Activated naive CD4-positive, alpha-beta T cell treated with anti-CD3 and anti-CD28 coated beads, Interleukin-2, amount 10 ng/mL, durations not matched to agents 7 days and 5 days (primary cell): ENCODE measurements at regions not wholly inside any gene's neighbourhood (a gene's known extent, or its start where the extent isn't known, plus 50 kb on each side); places are given as distances from the start of the nearest gene placed in this dataset.
"Not testable (repeated sequence)": the region's sequence is repeated elsewhere in the genome, so short reads cannot be mapped to it uniquely, and the experiment has no call there.

ENCODE experiments used
- CTCF ChIA-PET: fragments of 350-600 bp; sonication (Branson Sonifier 250); formaldehyde crosslinking; loops from one replicate; lab custom pipeline; 2021; ENCODE audit warnings: antibody characterized with exemption; lab: Charles Lee
- DNase-seq: peaks from one replicate; pipeline ENCODE4 v3.0.0-alpha.2; 2020
- H3K27ac Mint-ChIP-seq: one replicate; pipeline ENCODE4 v1.8.0; 2021; ENCODE audit warnings: mild to moderate bottlenecking, moderate library complexity, mixed read lengths
- H3K27me3 Mint-ChIP-seq: one replicate; pipeline ENCODE4 v1.8.0; 2021; ENCODE audit warnings: mild to moderate bottlenecking, mixed read lengths
- H3K36me3 Mint-ChIP-seq: one replicate; pipeline ENCODE4 v1.8.0; 2021; ENCODE audit warnings: mixed read lengths
- H3K4me1 Mint-ChIP-seq: one replicate; pipeline ENCODE4 v1.8.0; 2021; ENCODE audit warnings: mixed read lengths
- H3K4me3 Mint-ChIP-seq: one replicate; pipeline ENCODE4 v1.8.0; 2021; ENCODE audit warnings: mild to moderate bottlenecking, moderate library complexity, mixed read lengths
- H3K9me3 Mint-ChIP-seq: one replicate; pipeline ENCODE4 v1.8.0; 2021; ENCODE audit warnings: mixed read lengths

DNA sequence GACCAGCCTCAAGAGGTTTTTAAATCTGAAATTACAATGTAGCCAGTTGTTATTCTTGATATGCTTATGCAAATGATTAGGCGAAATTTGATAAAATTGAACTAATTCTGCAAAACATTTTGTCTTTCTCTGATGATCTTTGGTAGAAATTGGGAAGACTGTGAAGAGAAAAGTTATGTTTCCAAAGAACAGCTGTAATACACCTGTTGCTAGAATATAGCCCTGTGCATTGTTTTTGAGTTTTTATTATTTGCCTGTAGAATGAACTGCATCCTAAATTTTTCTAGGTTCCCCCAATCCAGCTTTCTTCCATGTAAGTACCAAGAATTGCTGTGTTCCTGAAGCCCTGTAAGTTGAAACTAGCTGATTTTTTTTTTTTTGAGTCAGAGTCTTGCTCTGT, 81.5 kb upstream of the RHOU start:
- H3K27ac Mint-ChIP-seq = no peak overlapping the region
- peaks cover 5% of the 10 kb centered on the region for H3K36me3 Mint-ChIP-seq
- peaks cover 7% of the 10 kb centered on the region for H3K4me1 Mint-ChIP-seq
- CTCF ChIA-PET = interaction anchor here (1.2 kb wide), 1 partner anchor 11 kb away, joined by 3 read pairs; no protein-coding TSS in a partner anchor
- H3K4me3 Mint-ChIP-seq = no peak overlapping the region
- H3K27me3 Mint-ChIP-seq = peaks cover 61% of the 10 kb centered on the region
- H3K9me3 Mint-ChIP-seq = no peaks in the 10 kb centered on the region
- DNase-seq = no peak

DNA sequence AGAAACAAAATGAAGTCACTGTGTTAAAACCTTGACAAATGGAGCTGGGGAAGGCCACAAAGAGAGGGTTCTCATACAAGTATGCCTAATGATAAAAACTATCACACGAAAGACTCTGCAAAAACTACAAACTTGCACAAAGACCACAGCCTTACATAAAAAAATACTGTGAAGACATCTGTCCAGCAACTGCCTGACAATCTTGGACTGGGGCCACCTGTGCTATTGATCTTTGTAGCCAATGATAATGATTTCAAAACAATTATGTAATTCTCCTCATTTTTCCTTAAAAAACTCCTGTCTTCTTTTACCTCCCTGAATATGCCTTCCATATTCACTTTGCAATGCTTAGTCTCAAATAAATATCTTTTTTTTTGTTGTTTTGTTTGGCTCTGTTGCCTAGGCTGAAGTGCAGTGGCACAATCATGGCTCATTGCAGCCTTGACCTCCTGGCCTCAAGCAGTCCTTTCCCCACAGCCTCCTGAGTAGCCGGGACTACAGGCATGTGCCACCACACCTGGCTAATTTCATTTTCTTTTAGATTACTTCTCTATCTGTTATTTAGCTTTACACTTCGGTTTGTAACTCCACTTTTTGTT, 79.4 kb upstream of the RHOU start:
- H3K36me3 Mint-ChIP-seq = peaks cover 2% of the 10 kb centered on the region
- peaks cover 55% of the 10 kb centered on the region for H3K27me3 Mint-ChIP-seq
- CTCF ChIA-PET = interaction anchor here (1.1 to 1.6 kb wide), 2 partner anchors 9 to 599 kb away, joined by 4 to 5 read pairs; no protein-coding TSS in a partner anchor
- no peak for DNase-seq
- H3K4me3 Mint-ChIP-seq = no peak overlapping the region
- H3K9me3 Mint-ChIP-seq = no peaks in the 10 kb centered on the region
- peaks cover 2% of the 10 kb centered on the region for H3K4me1 Mint-ChIP-seq
- no peak overlapping the region for H3K27ac Mint-ChIP-seq

DNA sequence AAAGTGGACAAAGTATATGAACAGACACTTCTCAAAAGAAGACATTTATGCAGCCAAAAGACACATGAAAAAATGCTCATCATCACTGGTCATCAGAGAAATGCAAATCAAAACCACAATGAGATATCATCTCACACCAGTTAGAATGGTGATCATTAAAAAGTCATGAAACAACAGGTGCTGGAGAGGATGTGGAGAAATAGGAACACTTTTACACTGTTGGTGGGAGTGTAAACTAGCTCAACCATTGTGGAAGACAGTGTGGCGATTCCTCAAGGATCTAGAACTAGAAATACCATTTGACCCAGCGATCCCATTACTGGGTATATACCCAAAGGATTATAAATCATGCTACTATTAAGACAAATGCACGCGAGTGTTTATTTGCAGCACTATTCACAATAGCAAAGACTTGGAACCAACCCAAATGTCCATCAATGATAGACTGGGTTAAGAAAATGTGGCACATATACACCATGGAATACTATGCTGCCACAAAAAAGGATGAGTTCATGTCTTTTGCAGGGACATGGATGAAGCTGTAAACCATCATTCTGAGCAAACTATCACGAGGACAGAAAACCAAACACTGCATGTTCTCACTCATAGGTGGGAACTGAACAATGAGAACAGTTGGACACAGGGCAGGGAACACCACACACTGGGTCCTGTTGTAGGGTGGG, 73.1 kb upstream of the RHOU start:
- not testable (repeated sequence) for H3K4me3 Mint-ChIP-seq, H3K27ac Mint-ChIP-seq, H3K9me3 Mint-ChIP-seq, DNase-seq, H3K4me1 Mint-ChIP-seq, H3K36me3 Mint-ChIP-seq
- peaks cover 37% of the 10 kb centered on the region for H3K27me3 Mint-ChIP-seq
- CTCF ChIA-PET = interaction anchor here (1.7 to 3.6 kb wide), 3 partner anchors 567 to 594 kb away, joined by 4 to 45 read pairs (median 7); no protein-coding TSS in a partner anchor

DNA sequence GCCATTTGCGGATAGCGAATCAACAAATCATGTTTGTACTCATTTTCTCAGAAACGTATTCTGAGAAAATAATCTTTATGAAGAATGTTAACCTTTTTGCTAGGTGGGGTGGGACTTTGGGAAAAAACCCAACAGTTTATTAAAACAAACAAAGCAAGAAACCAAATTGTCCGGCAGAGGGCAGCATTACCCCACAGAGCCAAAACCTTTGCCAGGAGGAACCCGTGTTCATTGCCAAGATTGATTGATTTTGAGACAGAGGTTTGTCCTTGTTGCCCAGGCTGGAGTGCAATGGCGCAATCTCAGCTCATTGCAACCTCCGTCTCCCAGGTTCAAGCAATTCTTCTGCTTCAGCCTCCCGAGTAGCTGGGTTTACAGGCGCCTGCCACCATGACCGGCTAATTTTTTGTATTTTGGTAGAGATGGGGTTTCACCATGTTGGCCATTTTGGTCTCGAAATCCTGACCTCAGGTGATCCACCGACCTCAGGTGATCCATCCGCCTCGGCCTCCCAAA, 70.8 kb upstream of the RHOU start:
- CTCF ChIA-PET = interaction anchor here (0.6 to 3.6 kb wide), 20 partner anchors 9 to 1011 kb away, joined by 3 to 49 read pairs (median 3); partner anchors contain the start of gene RHOU
- Mint-ChIP-seq H3K4me3 (no peak overlapping the region), H3K27me3 (peaks cover 24% of the 10 kb centered on the region), H3K4me1 (no peaks in the 10 kb centered on the region), H3K9me3 (no peaks in the 10 kb centered on the region), H3K36me3 (no peaks in the 10 kb centered on the region), H3K27ac (no peak overlapping the region)
- peak; percentile 86 for DNase-seq

DNA sequence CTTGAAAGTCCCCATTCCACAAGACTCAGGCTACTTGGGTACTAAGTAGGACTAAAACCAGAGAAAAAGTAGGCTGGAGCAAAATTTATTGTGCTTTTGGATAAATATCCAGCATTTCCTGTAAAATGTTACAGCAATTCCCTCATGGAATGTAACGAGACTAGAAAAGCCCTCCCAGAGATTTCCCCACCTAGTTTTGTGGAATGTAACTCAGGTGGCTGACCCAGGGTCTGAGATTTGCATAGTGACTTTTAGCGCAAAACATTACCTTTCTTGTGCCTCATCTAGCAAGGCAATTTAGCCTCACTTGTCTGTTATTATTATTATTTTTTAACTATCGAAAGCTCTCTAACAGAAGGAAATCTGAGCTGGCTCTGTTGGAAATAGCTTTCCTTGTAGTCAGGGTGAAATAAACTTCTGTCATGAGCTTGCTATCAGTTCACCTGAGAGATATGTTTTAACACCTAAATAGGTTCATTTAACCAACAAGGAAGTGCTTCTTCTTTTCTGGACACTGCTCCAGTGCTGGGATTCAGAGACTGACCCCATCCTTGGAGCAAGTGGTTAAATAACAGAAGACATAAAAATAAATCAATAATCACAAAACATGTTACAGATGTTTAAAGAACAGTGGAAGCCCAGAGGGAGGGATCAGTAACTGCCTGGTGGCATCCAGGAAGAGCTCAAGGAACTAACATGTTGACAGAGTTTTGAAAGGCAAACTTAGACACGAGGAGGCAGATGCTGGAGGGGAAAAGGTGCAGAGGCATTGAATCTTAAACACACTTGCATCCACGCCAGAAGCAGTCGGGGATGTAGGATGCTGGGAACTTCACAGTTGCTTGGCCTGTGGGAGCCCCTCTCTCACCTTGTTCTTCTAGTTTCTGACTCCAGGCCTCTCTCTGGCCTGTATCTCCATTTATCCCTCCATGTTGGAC, 68.3 kb upstream of the RHOU start:
- no peak for DNase-seq
- no peak overlapping the region for H3K27ac Mint-ChIP-seq
- H3K4me1 Mint-ChIP-seq = no peaks in the 10 kb centered on the region
- peaks cover 9% of the 10 kb centered on the region for H3K27me3 Mint-ChIP-seq
- H3K9me3 Mint-ChIP-seq = no peaks in the 10 kb centered on the region
- H3K36me3 Mint-ChIP-seq = no peaks in the 10 kb centered on the region
- CTCF ChIA-PET = interaction anchor here (0.7 to 3.0 kb wide), 3 partner anchors 561 to 589 kb away, joined by 3 to 14 read pairs (median 7); no protein-coding TSS in a partner anchor
- H3K4me3 Mint-ChIP-seq = no peak overlapping the region

DNA sequence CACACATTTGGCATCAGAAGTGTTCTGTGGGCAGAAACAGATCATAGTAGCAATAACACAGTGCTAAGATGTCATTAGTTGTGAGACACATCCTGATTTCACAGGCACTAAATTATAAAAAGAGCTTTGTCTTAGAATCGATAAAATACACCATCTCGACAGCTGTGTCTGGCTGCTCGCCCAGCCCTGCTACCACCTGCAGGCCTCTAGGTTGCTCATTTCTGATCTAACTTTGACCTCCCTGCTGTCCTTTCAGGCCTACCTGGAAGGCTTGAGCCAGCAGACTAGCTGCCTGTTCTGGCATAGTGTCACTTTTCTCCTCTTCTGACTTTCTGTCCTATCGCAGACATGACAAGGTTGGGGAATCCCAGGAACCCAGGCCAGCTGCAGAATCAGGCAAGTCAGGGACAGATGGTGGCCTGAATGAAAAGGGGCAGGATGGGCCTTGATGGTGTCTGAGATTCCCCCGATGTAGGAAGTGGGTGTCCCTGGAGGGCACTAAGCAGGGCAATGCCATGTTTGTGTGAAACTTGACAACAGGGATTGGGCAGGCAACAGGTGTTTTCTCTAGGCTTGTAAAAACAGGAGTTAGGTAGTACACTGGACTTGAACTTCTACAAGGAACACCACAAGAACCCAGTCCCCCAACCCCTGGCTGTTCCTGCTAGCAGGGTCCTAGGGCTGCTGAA, 66.6 kb upstream of the RHOU start:
- CTCF ChIA-PET = interaction anchor here (0.9 to 3.0 kb wide), 4 partner anchors 35 to 586 kb away, joined by 3 to 14 read pairs (median 5); partner anchors contain the start of gene RHOU
- Mint-ChIP-seq H3K4me1 (no peaks in the 10 kb centered on the region), H3K27ac (no peak overlapping the region), H3K27me3 (peaks cover 5% of the 10 kb centered on the region), H3K36me3 (no peaks in the 10 kb centered on the region), H3K9me3 (no peaks in the 10 kb centered on the region), H3K4me3 (no peak overlapping the region)
- DNase-seq = no peak

DNA sequence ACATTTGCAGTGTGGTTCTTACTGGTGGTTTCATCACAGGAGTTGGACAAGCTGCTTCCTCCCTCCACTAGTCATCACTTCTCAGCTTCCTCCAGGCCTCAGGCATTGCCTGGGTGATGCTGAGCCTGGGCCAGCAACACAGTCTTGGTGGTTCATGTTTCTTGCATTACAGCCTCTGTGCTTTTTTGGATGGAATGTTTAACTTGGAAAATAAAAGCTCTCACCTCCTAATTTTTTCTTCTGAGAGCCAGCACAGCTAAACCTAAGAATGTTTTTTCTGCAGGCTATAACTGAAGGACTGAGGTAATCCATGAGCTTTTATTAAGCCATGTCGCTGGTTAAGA, 66.1 kb upstream of the RHOU start:
- Mint-ChIP-seq H3K9me3 (no peaks in the 10 kb centered on the region), H3K27me3 (peaks cover 5% of the 10 kb centered on the region), H3K27ac (no peak overlapping the region), H3K36me3 (no peaks in the 10 kb centered on the region), H3K4me1 (no peaks in the 10 kb centered on the region), H3K4me3 (no peak overlapping the region)
- CTCF ChIA-PET = interaction anchor here (1.6 to 3.0 kb wide), 2 partner anchors 34 to 586 kb away, joined by 3 to 14 read pairs; no protein-coding TSS in a partner anchor
- DNase-seq = no peak

DNA sequence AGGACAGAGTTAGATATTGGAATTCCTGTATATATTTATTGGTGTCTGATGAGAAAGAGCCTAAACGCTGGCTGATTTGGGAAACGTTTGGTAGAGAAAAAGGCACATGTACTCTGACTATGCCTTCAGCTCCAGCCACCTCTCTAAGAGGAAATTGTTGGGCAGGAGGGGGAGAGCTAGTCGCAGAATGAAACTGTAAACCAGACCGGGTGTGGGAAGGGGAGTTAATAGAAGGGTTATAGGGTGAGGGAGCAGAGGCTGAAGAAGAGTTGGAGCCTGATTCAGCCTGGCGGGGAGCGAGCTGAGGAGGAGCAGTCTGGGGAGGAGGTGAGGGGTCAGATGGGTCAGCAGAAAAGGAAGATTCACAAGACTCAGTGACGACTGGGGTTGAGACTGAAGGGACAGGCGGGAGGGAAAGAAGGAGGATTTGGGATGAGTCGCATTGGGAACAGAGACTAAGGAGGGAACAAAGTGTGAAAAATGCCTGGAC, 54.2 kb upstream of the RHOU start:
- not testable (repeated sequence) for H3K9me3 Mint-ChIP-seq, H3K4me1 Mint-ChIP-seq, H3K27ac Mint-ChIP-seq, H3K36me3 Mint-ChIP-seq, DNase-seq, H3K4me3 Mint-ChIP-seq
- CTCF ChIA-PET = interaction anchor here (1.5 kb wide), 1 partner anchor 10 kb away, joined by 4 read pairs; no protein-coding TSS in a partner anchor
- peaks cover 38% of the 10 kb centered on the region for H3K27me3 Mint-ChIP-seq

DNA sequence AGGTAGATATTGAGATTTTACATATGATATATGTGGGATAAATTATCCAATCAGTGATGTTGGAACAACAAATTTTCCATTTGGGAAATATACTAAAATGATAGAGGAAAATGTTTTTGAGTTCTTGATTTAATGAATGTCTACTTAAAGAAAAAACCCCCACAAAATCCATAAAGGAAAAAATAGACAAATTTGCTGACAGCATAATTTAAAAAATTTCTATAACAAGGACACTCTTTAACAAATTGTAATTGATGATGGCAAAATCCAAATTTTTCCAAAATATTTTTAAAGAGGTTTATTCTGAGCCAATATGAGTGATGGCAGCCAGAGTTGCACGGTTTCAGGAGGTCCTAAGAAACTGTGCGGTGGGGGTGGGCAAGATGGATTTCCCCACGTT, 51.9 kb upstream of the RHOU start:
- Mint-ChIP-seq H3K4me3 (no peak overlapping the region), H3K36me3 (no peaks in the 10 kb centered on the region)
- CTCF ChIA-PET = no interaction called here

DNA sequence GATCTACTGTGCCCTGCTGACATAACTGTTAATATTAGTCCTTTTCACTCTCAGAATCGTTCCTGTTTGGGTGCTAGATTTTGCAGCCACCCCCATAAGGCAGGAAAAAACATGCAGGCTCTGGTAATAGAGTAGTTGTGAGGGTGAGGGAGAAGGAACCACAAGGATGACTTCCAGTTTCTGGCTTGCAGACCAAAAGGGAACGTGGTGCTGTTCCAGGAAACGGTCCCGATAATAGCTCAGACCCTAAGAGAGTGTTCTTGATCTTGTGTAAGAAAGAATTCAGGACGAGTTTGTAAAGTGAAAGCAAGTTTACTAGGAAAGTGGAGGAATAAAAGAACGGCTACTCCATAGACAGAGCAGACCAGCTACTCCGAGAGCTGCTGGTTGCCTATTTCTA, 50.7 kb upstream of the RHOU start:
- no peak overlapping the region for H3K27ac Mint-ChIP-seq
- peaks cover 61% of the 10 kb centered on the region for H3K27me3 Mint-ChIP-seq
- CTCF ChIA-PET = no interaction called here
- H3K4me1 Mint-ChIP-seq = no peaks in the 10 kb centered on the region
- H3K36me3 Mint-ChIP-seq = no peaks in the 10 kb centered on the region
- H3K9me3 Mint-ChIP-seq = no peaks in the 10 kb centered on the region
- no peak overlapping the region for H3K4me3 Mint-ChIP-seq
- DNase-seq = no peak

More for the DNA sequence above, 51.9 kb upstream of the RHOU start:
- Mint-ChIP-seq H3K9me3 (no peaks in the 10 kb centered on the region), H3K27ac (no peak overlapping the region), H3K4me1 (no peaks in the 10 kb centered on the region), H3K27me3 (peaks cover 54% of the 10 kb centered on the region)
- DNase-seq = no peak

DNA sequence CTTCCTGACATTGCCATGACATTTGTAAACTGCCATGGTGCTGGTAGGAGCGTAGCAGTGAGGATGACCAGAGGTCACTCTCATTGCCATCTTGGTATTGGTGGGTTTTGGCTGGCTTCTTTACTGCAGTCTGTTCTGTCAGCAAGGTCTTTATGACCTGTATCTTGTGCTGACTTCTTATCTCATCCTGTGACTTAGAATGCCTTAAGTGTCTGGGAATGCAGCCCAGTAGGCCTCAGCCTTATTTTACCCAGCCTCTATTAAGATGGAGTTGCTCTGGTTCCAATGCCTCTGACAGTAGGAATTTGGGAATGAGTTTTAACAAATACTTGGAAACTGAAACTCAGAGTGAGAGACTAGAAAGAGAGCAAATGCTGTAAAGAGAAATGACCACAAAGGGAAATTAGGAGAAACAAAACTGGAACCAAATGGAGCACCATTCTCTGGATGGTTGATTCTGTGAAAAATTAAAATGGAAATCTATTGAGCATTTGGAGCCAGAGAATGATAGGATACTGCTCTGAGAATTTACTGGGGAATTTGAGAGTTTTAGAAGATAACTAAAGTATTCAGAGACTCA, 50.1 kb upstream of the RHOU start:
- Mint-ChIP-seq H3K4me1 (no peaks in the 10 kb centered on the region), H3K27me3 (peaks cover 61% of the 10 kb centered on the region), H3K27ac (no peak overlapping the region), H3K36me3 (no peaks in the 10 kb centered on the region), H3K4me3 (no peak overlapping the region), H3K9me3 (no peaks in the 10 kb centered on the region)
- CTCF ChIA-PET = no interaction called here
- DNase-seq = no peak
